PFSK-1 (cell line): ENCODE measurements at regions not wholly inside any gene's neighbourhood (a gene's known extent, or its start where the extent isn't known, plus 50 kb on each side); places are given as distances from the start of the nearest gene placed in this dataset.

Source experiments
- FOXP2 ChIP-seq: optimal IDR thresholded peaks from 2 replicates; pipeline ENCODE3; 2011; ENCODE audit warnings: borderline replicate concordance, control low read depth, inconsistent platforms; ENCODE audit not compliant: insufficient read depth; ENCODE audit errors: extremely low read length, extremely low read depth
- POLR2AphosphoS5 ChIP-seq: IDR thresholded peaks from 2 replicates; pipeline ENCODE4 v1.6.1; 2012; ENCODE audit warnings: low read depth, mild to moderate bottlenecking, control low read depth, low read length, moderate library complexity
- SIN3A ChIP-seq: IDR thresholded peaks from 2 replicates; pipeline ENCODE4 v1.6.1; 2012; ENCODE audit warnings: mild to moderate bottlenecking, low read length, moderate library complexity, borderline replicate concordance; ENCODE audit not compliant: insufficient read depth
- TAF1 ChIP-seq: IDR thresholded peaks from 2 replicates; pipeline ENCODE4 v1.6.1; 2012; ENCODE audit warnings: low read length, control low read depth, borderline replicate concordance; ENCODE audit not compliant: insufficient read depth
- TF ChIP-seq, protein P1 (sequence below), 2 experiments: IDR thresholded peaks; 2 replicates each; pipeline versions ENCODE4 v1.6.1 to v1.8.0; 2011 to 2012; ENCODE audit warnings: low read depth in 2 of 2, low read length in 2 of 2, control low read depth in 1 of 2, inconsistent platforms in 1 of 2, mild to moderate bottlenecking in 1 of 2, moderate library complexity in 1 of 2; ENCODE audit not compliant: insufficient read depth in 1 of 2

DNA sequence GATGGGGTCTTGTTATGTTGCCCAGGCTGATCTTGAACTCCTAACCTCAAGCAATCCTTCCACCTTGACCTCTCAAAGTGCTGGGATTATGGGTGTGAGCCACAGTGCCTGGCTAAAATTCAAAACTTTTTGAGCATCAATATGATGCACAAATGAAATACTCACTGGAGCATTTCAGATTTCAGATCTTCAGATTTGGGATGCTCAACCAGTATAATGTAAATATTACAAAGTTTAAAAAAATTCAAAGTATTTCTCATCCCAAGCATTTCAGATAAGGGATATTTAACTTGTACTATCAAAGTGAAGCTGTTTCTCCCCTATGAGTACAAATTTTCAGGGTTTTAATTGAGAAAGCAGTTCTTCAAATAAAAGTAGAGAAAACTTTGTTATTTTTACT, 164.1 kb upstream of the CCDC68 start:
- no peak for TF ChIP-seq POLR2AphosphoS5
- no peak for TF ChIP-seq TAF1
- TF ChIP-seq FOXP2 = no peak
- TF ChIP-seq SIN3A = no peak
- TF ChIP-seq, protein P1, sequence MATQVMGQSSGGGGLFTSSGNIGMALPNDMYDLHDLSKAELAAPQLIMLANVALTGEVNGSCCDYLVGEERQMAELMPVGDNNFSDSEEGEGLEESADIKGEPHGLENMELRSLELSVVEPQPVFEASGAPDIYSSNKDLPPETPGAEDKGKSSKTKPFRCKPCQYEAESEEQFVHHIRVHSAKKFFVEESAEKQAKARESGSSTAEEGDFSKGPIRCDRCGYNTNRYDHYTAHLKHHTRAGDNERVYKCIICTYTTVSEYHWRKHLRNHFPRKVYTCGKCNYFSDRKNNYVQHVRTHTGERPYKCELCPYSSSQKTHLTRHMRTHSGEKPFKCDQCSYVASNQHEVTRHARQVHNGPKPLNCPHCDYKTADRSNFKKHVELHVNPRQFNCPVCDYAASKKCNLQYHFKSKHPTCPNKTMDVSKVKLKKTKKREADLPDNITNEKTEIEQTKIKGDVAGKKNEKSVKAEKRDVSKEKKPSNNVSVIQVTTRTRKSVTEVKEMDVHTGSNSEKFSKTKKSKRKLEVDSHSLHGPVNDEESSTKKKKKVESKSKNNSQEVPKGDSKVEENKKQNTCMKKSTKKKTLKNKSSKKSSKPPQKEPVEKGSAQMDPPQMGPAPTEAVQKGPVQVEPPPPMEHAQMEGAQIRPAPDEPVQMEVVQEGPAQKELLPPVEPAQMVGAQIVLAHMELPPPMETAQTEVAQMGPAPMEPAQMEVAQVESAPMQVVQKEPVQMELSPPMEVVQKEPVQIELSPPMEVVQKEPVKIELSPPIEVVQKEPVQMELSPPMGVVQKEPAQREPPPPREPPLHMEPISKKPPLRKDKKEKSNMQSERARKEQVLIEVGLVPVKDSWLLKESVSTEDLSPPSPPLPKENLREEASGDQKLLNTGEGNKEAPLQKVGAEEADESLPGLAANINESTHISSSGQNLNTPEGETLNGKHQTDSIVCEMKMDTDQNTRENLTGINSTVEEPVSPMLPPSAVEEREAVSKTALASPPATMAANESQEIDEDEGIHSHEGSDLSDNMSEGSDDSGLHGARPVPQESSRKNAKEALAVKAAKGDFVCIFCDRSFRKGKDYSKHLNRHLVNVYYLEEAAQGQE (IDR thresholded peaks at IDR 0.05; ENCODE audit: insufficient read depth in 1 of 2, low read depth in 2 of 2, low read length in 2 of 2) = no peak

- no peak for TF ChIP-seq TAF1
- TF ChIP-seq, protein P1 (IDR thresholded peaks at IDR 0.05; ENCODE audit: insufficient read depth in 1 of 2, low read depth in 2 of 2, low read length in 2 of 2) = no peak
- no peak for TF ChIP-seq POLR2AphosphoS5
- no peak for TF ChIP-seq FOXP2
- no peak for TF ChIP-seq SIN3A
Observed at GRCh38 chr18:55121397-55122170, 162.3 kb upstream of the CCDC68 start.

GRCh38 chr18:55120896-55121295, 161.6 kb upstream of the CCDC68 start:
- TF ChIP-seq POLR2AphosphoS5 = no peak
- TF ChIP-seq, protein P1 (IDR thresholded peaks at IDR 0.05; ENCODE audit: insufficient read depth in 1 of 2, low read depth in 2 of 2, low read length in 2 of 2) = no peak
- TF ChIP-seq FOXP2 = no peak
- TF ChIP-seq TAF1 = no peak
- no peak for TF ChIP-seq SIN3A

DNA sequence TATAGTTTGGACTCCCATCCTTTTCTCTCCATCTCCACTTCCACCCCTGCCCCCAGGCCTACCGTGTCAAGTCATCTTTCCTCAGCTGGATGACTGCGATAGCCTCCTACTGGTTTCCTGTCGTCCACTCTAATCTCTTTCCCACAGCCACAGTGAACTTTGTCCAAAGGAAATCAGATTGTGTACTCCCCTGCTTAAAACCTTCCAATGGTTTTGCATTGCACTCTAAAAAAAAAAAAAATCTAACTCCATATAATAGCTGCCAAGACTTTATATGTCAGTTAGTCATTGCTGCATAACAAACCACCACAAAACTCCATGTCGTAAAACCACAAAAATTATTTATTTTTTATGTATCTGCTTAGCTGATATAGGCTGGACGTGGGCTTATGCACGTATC, 160.2 kb upstream of the CCDC68 start:
- TF ChIP-seq FOXP2 = no peak
- TF ChIP-seq TAF1 = no peak
- TF ChIP-seq POLR2AphosphoS5 = no peak
- TF ChIP-seq, protein P1 (IDR thresholded peaks at IDR 0.05; ENCODE audit: insufficient read depth in 1 of 2, low read depth in 2 of 2, low read length in 2 of 2) = no peak

DNA sequence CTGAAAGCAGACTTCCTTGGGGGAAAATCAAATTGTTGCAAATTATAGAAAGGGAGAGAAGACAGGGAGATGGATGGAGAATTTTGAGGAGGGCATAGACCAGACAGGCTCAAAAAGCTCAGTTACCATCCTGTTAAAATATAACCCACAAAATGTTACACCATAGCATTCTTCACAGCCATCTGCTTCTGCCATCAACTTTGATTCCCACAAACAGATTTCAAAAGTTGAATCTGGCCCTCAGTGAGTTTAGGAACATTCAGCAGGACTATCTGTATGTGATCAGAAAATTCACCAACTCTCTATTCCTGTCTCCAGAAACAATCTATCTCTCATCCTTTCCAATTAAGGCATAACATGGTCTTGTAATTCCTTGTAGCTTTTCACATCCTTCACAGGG, 159.8 kb upstream of the CCDC68 start:
- TF ChIP-seq TAF1 = no peak
- TF ChIP-seq POLR2AphosphoS5 = no peak
- TF ChIP-seq, protein P1 (IDR thresholded peaks at IDR 0.05; ENCODE audit: insufficient read depth in 1 of 2, low read depth in 2 of 2, low read length in 2 of 2) = no peak
- TF ChIP-seq SIN3A = no peak
- TF ChIP-seq FOXP2 = no peak
